UCSD-AML1 (cell line): ENCODE measurements at regions not wholly inside any gene's neighbourhood (a gene's known extent, or its start where the extent isn't known, plus 50 kb on each side); places are given as distances from the start of the nearest gene placed in this dataset.
"Not testable (repeated sequence)": the region's sequence is repeated elsewhere in the genome, so short reads cannot be mapped to it uniquely, and the experiment has no call there.

Experiments
- DNase-seq: peaks from one replicate; lab custom pipeline; 2025; ENCODE audit not compliant: unreplicated experiment; lab: John Stamatoyannopoulos, UW

DNA sequence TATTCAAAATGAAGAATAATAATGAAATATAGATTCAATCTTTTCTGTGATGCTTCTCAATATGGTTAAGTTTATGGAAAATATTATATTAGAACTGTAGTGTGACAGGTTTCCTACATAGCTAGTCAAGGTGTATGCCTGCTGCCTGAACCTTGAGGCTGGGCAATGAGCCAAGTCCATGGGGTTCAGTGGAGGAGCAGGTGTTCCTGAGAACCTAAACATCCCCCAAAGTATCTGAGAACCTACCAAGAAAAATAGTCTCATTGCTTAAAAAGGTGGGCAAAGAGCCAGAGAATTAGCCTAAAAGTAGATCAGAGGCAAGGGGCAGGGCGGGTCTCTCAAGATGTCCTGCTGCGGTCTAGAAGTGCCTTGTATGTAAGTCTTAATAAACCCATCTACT is 185.9 kb upstream of the SPHKAP start:
- DNase-seq = no peak

- DNase-seq = no peak
These were observed 178.0 kb upstream of the SPHKAP start for GRCh38 chr2:228359473-228359872.

DNA sequence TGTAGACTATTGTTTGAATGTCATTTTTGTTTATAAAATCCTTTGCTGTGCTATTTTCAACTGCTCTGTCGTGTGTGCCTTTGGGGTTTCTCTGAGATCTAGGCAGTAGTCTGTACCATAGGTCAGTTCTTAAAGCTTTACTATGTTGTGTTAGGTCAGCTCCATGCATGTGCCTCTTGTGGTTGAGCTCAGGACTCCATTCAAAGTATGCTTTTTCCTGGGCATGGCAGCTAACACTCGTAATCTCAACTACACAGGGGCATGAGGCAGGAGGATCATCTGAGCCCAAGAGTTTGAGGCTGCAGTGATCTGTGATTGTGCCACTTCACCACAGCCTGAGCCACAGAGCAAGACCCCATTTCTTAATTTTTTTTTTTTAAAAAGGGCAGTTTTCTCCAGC is 174.4 kb upstream of the SPHKAP start:
- no peak for DNase-seq

GRCh38 chr2:228352980-228353379 is 171.5 kb upstream of the SPHKAP start:
- DNase-seq = not testable (repeated sequence)

GRCh38 chr2:228352048-228352447 is 170.6 kb upstream of the SPHKAP start:
- DNase-seq = no peak

DNA sequence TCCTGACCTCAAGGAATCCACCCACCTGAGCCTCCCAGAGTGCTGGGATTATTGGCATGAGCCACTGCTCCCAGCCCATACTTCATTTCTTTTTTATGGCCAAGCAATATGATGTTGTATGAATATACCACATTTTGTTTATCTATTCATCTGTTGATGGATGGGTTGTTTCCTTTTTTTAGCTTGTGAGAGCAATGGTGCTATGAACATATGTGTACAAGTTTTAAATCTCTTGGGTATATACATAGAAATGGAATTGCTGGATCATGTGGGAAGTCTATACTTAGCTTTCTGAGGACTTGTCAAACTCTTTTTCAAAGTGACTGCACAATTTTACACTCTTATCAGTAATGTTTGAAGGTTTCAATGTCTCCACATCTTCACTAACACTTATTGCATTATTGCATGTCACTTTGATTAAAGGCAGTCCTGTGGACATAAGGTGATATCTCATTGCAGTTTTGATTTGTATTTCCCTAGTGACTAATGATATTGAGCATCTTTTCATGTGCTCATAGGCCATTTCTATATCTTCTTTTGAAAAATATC is 167.1 kb upstream of the SPHKAP start:
- DNase-seq = no peak

GRCh38 chr2:228344531-228344930 is 163.0 kb upstream of the SPHKAP start:
- no peak for DNase-seq

- no peak for DNase-seq
These were observed 158.0 kb upstream of the SPHKAP start for GRCh38 chr2:228339525-228339924.

DNA sequence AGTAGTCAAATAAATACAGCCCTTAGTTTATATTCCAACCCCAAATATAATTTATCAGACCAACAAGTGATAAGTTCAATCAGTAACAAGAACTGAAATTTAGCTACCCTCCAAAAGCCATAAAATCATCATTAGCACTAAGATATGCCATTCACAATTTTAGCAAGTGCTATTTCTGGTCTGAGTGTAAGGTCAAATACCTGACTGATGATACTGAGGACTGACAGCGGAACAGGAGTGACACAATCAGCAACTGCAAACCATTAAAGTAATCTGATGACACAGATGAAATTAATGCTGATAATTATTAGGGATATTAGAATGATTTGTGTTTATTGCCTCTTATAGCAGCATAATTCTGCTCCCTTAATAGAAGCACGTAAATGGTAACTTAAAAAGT is 152.7 kb upstream of the SPHKAP start:
- DNase-seq = no peak

GRCh38 chr2:228329282-228329681 is 147.8 kb upstream of the SPHKAP start:
- no peak for DNase-seq

DNA sequence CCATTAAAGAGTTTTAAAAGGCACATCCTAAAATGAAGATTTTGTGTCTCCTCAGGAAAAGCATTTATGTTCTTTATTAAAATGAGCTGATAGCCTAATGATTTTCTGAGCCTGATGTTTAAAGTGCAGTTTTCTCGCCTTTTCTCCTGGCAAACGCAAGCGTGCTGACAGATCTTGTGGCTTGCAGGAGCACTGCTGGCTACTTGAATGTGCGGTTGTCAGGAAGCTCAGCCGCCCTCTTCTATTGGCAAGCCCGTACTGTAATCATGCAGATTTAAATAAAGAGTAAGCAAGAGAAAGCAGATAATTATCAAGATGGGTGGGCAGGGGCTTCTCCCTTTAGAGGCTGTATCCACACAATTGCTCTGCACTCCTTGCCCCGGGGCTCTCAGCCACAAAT is 139.5 kb upstream of the SPHKAP start:
- no peak for DNase-seq

GRCh38 chr2:228318218-228318617 is 136.7 kb upstream of the SPHKAP start:
- DNase-seq = peak; percentile 7

DNA sequence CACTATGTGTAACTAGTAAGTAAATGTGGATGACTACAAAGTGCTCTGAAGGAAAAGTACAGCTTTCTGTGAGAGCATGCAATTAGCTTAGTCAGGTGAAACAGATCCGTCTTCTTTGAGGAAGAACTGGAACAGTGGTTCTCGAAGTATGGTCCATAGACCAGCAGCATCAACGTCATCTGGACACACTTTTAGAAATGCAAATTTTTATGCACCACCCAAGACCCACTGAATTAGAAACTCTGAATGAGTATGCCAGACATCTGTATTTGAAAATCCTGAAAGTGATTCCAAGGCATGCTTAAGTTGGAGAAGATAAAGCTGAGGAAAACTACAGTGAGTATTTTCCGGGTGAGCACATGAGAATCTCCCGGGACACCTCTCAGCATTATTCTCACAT is 130.7 kb upstream of the SPHKAP start:
- DNase-seq = no peak

- no peak for DNase-seq
These were observed 122.5 kb upstream of the SPHKAP start for GRCh38 chr2:228303960-228304359.

GRCh38 chr2:228283491-228284171 is 102.1 kb upstream of the SPHKAP start:
- DNase-seq = no peak

DNA sequence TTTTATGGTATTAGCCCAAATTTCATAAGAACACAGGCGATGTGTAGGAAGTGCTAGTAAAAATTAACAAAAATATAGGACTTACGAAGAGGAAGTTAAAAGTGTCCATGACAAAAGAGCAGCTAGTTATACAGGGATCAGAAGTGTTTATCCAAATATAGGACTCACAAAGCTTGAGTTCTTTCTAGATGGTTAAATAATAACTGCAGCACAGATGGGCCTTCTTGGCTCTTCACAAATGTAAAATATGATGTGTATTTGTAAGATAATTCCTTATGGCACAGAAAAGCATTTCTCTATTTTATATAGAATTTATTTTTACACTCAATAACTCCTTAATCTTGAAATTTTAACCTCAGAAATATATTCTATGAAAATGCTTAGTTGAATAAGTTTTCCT is 100.9 kb upstream of the SPHKAP start:
- DNase-seq = no peak

GRCh38 chr2:228273159-228273558 is 91.7 kb upstream of the SPHKAP start:
- DNase-seq = no peak

DNA sequence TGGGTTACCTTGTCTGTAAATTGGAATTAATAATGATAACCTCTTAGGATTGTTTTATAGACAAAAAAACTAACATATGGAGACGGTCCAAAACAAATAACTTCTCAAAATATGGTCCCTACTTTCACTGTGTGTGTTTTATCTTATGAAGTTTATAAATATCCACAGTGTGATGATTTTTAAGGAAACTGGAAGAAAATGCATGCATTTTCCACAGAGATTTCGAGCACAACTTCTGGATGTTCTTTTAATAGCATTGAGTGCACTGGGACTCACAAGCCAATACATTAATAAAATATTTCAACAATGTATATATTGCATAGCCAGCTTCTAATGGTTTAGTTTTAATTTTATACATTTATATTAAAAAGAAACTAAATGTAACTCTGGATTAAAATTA is 87.9 kb upstream of the SPHKAP start:
- no peak for DNase-seq

GRCh38 chr2:228268756-228269155 is 87.3 kb upstream of the SPHKAP start:
- no peak for DNase-seq

GRCh38 chr2:228268301-228268700 is 86.8 kb upstream of the SPHKAP start:
- DNase-seq = no peak

- no peak for DNase-seq
These were observed 81.7 kb upstream of the SPHKAP start for GRCh38 chr2:228263156-228263555.

GRCh38 chr2:228261546-228261945 is 80.1 kb upstream of the SPHKAP start:
- DNase-seq = no peak

GRCh38 chr2:228257379-228257778 is 75.9 kb upstream of the SPHKAP start:
- DNase-seq = no peak
